DOHH2 (cell line): ENCODE measurements at regions not wholly inside any gene's neighbourhood (a gene's known extent, or its start where the extent isn't known, plus 50 kb on each side); places are given as distances from the start of the nearest gene placed in this dataset.
"Not testable (repeated sequence)": the region's sequence is repeated elsewhere in the genome, so short reads cannot be mapped to it uniquely, and the experiment has no call there.

Experiments
- EZH2phosphoT487 ChIP-seq: fragments of 200-600 bp; sonication (generic); IDR thresholded peaks from 2 replicates; pipeline ENCODE4 v1.6.1; 2017; ENCODE audit warnings: borderline replicate concordance, mild to moderate bottlenecking, antibody characterized with exemption, low read length, moderate library complexity, mixed read lengths
- TF ChIP-seq, protein P1 (sequence below): fragments of 200-600 bp; sonication (generic); IDR thresholded peaks from one replicate; pipeline ENCODE4 v1.5.1; 2014; ENCODE audit warnings: antibody characterized with exemption, mild to moderate bottlenecking, low read depth, low read length; ENCODE audit not compliant: poor library complexity, severe bottlenecking

DNA sequence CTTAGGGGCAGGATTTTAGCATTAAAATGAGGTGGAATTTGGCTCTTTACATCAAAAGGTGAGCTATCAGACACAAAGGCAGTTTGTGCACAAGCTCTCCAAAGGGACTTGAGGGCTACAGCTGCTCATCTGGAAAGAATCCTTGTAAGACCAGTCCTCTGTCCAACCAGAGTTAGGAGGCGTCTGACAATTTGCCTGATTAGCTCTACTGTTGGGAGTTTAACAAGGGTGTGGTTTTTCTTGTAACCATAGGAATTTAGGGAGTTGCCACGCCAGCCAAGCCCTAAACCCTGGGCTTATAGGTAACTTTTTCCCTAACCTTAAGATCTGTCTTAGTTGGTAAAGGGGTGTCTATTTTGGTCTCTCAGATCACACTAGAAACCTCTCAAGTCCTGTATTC, 55.0 kb upstream of the PLGLB2 start:
- TF ChIP-seq, protein P1, sequence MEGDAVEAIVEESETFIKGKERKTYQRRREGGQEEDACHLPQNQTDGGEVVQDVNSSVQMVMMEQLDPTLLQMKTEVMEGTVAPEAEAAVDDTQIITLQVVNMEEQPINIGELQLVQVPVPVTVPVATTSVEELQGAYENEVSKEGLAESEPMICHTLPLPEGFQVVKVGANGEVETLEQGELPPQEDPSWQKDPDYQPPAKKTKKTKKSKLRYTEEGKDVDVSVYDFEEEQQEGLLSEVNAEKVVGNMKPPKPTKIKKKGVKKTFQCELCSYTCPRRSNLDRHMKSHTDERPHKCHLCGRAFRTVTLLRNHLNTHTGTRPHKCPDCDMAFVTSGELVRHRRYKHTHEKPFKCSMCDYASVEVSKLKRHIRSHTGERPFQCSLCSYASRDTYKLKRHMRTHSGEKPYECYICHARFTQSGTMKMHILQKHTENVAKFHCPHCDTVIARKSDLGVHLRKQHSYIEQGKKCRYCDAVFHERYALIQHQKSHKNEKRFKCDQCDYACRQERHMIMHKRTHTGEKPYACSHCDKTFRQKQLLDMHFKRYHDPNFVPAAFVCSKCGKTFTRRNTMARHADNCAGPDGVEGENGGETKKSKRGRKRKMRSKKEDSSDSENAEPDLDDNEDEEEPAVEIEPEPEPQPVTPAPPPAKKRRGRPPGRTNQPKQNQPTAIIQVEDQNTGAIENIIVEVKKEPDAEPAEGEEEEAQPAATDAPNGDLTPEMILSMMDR, result not testable (repeated sequence)
- TF ChIP-seq EZH2phosphoT487, result not testable (repeated sequence)
